ENCODE measurements at regions not wholly inside any gene's neighbourhood (a gene's known extent, or its start where the extent isn't known, plus 50 kb on each side); places are given as distances from the start of the nearest gene placed in this dataset.
"Not testable (repeated sequence)": the region's sequence is repeated elsewhere in the genome, so short reads cannot be mapped to it uniquely, and the experiment has no call there.

DNA sequence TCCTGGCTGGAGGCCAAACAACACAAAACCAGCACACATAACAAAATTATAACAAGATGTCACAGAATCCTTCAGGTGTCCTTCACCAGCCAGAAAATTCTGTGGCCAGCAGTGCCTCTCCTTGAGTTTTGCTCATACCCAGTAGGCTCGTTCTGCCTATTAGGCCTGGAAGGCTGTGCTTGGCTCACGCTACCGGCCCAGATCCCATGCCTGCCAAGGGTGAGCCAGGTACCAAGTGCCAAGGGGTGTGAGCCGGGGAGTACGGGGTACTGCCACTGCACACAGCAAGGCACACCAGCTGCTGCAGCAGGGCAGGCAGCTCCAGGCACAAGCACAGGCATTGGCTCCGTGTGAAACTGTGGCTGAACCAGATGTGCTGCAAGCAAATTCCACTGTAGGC, 1562.0 kb downstream of the REEP3 start:
- TF ChIP-seq, protein P1, sequence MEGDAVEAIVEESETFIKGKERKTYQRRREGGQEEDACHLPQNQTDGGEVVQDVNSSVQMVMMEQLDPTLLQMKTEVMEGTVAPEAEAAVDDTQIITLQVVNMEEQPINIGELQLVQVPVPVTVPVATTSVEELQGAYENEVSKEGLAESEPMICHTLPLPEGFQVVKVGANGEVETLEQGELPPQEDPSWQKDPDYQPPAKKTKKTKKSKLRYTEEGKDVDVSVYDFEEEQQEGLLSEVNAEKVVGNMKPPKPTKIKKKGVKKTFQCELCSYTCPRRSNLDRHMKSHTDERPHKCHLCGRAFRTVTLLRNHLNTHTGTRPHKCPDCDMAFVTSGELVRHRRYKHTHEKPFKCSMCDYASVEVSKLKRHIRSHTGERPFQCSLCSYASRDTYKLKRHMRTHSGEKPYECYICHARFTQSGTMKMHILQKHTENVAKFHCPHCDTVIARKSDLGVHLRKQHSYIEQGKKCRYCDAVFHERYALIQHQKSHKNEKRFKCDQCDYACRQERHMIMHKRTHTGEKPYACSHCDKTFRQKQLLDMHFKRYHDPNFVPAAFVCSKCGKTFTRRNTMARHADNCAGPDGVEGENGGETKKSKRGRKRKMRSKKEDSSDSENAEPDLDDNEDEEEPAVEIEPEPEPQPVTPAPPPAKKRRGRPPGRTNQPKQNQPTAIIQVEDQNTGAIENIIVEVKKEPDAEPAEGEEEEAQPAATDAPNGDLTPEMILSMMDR (IDR thresholded peaks at IDR 0.05; ENCODE audit: low read depth, low read length), result no peak
- no peak for DNase-seq (ENCODE audit: low read depth in 2 of 2)

DNA sequence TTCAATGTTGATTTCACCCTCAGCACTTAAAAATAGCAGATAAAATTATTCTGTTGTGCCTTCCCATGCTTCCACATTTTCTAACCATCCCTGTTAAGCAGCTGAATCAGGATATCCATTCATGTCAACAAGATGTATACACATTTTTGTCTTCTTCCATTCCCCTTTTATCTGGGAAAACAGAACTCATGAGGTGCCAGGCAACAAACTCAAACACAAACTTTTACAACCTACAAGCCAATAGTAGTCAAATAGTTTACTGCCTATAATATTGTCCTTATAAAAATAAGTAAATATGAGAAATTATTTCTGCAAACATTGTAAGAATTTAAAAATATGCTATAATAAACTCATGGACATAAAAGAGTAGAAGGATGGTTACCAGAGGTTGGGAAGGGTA, 1569.8 kb downstream of the REEP3 start:
- H3K4me3 ChIP-seq (replicated peaks in 1 of 2; ENCODE audit: low read depth in 2 of 2, low read length in 2 of 2), result no peak overlapping the region
- no peak for DNase-seq (ENCODE audit: low read depth in 2 of 2)
- TF ChIP-seq, protein P1 (IDR thresholded peaks at IDR 0.05; ENCODE audit: low read depth, low read length), result no peak

More for the DNA sequence above, 1562.0 kb downstream of the REEP3 start:
- H3K4me3 ChIP-seq (replicated peaks in 1 of 2; ENCODE audit: low read depth in 2 of 2, low read length in 2 of 2), result no peak overlapping the region

DNA sequence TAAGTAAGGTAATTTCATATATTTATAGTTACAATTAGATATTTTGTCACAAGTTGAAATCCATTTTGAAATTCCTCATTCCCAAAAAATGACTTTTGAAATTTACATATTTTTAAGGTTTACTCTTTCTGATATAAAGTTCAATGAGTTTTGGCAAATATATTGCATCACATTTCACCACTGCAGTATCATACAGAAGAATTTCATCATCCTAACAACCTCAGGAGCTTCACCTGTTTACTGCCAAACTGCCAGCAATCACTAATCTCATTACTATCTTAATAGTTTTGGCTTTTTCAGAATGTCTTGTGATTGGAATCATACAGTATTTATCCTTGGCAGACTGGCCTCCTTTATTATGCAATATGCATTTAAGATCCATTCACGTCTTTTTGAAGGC, 1578.9 kb downstream of the REEP3 start:
- no peak for DNase-seq (ENCODE audit: low read depth in 2 of 2)
- TF ChIP-seq, protein P1 (IDR thresholded peaks at IDR 0.05; ENCODE audit: low read depth, low read length), result no peak
- H3K4me3 ChIP-seq (replicated peaks in 1 of 2; ENCODE audit: low read depth in 2 of 2, low read length in 2 of 2), result no peak overlapping the region

DNA sequence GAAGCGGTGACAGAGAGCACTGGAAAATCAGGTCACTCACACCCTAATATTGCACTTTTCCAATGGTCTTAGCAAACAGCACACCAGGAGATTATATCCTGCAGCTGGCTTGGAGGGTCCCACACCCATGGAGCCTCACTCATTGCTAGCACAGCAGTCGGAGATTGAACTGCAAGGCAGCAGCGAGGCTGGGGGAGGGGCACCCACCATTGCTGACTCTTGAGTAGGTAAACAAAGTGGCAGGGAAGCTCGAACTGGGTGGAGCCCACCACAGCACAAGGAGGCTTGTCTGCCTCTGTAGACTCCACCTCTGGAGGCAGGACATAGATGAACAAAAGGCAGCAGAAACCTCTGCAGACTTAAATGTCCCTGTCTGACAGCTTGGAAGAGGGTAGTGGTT, 1579.7 kb downstream of the REEP3 start:
- DNase-seq (ENCODE audit: low read depth in 2 of 2); H3K4me3 ChIP-seq (replicated peaks in 1 of 2; ENCODE audit: low read depth in 2 of 2, low read length in 2 of 2): not testable (repeated sequence)

DNA sequence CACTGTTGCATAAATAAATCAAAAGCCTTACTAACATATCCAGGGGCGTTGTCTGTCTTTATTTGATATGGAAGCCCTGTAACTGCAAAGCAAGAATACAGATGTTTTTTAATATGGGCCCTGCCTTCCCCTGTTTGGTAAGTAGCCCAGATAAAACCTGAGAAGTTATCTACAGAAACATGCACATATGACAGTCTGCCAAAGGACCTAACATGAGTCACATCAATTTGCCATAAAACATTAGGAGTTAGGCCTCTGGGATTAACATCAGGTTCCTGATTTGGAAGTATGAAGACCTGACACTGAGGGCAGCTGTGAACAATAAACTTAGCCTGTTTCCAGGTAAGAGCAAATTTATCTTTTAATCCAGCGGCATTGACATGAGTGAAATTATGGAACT, 1588.8 kb downstream of the REEP3 start:
- TF ChIP-seq, protein P1 (IDR thresholded peaks at IDR 0.05; ENCODE audit: low read depth, low read length), result no peak
- DNase-seq (ENCODE audit: low read depth in 2 of 2), result no peak
- H3K4me3 ChIP-seq (replicated peaks in 1 of 2; ENCODE audit: low read depth in 2 of 2, low read length in 2 of 2), result no peak overlapping the region

DNA sequence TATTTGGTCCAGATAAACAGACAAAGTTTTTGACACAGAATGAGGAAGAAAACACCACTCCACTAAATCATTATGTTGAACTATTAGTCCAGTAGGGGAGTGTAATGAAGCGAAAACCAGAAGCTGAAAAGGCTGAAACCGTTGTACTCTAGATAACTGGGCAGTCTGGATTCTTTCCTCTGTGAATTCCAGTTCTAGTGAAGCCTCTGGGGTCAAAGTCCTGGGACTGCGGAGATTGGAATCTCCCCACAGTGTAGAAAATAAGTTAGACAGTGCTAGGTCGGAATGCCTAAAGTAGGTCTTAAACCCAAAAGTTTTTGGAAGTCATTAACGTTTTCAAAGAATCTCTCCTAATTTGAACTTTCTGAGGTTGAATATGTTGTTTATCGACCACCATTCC, 1589.9 kb downstream of the REEP3 start:
- not testable (repeated sequence) for H3K4me3 ChIP-seq (replicated peaks in 1 of 2; ENCODE audit: low read depth in 2 of 2, low read length in 2 of 2); DNase-seq (ENCODE audit: low read depth in 2 of 2)

DNA sequence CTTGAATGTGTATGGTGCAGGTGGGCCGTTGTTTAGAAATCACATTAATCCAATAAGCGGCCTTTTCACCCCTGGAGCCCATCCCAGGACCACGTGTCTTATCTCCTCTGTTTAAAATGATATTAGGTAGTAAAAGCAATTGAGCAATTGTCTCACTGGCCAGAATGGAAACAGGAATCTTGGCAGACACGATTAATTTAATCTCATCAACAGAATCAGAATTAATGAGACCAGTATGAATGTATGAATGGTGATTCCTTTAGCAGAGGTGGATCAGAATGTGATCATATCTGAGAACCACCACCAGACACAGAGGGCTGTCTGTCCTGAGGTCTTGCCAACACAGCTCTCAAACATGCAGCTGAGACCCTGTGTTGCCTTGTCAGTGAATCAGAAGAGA, 1591.4 kb downstream of the REEP3 start:
- TF ChIP-seq, protein P1 (IDR thresholded peaks at IDR 0.05; ENCODE audit: low read depth, low read length), result no peak
- no peak for DNase-seq (ENCODE audit: low read depth in 2 of 2)
- no peak overlapping the region for H3K4me3 ChIP-seq (replicated peaks in 1 of 2; ENCODE audit: low read depth in 2 of 2, low read length in 2 of 2)

DNA sequence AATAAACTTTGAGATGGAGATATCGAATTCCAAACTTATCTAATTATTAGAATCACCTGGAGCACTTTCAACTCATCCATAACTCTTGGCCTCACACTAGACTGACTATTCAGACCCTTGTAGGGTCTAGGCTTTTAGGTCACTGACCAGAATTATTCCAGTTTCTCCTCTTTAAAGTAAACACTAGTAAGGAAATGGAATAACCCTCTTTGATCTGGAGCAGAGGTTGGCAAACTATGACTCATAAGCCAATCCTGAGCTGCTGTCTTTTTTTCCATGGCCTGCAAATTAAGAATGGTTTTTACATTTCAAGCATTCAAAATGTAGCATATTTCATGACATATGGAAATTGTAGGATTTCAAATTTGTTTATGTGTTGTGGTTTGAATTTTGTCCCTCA, 1601.9 kb downstream of the REEP3 start:
- TF ChIP-seq, protein P1 (IDR thresholded peaks at IDR 0.05; ENCODE audit: low read depth, low read length), result no peak
- no peak for DNase-seq (ENCODE audit: low read depth in 2 of 2)
- no peak overlapping the region for H3K4me3 ChIP-seq (replicated peaks in 1 of 2; ENCODE audit: low read depth in 2 of 2, low read length in 2 of 2)
